Pancreas (tissue), 10 donors: ENCODE measurements at regions not wholly inside any gene's neighbourhood (a gene's known extent, or its start where the extent isn't known, plus 50 kb on each side); places are given as distances from the start of the nearest gene placed in this dataset.

Experiments
- ATAC-seq, 4 donors: fragments of 200-7000 bp; cut with Tn5 transposase; one replicate each; pipeline versions ENCODE4 v1.8.0 to v1.9.1; 2020; ENCODE audit warnings: mild to moderate bottlenecking in 4 of 4, moderate library complexity in 4 of 4
- DNase-seq, 6 donors: peaks; one replicate each; pipeline ENCODE4 v3.0.0-alpha.2; 2020
- FAIRE-seq: peaks from 2 replicates; lab custom pipeline; 2012; peaks lifted over from hg19 to GRCh38; lab: Jason Lieb, UNC
- H3K27ac ChIP-seq, 4 donors: fragments of 200-600 bp; sonication (generic); 1 replicate in 3 of 4; 2 replicates in 1 of 4; pipeline versions ENCODE4 v1.5.0 to v1.8.0; 2020
- H3K27me3 ChIP-seq, 4 donors: fragments of 200-600 bp; one replicate each; pipeline ENCODE4 v1.8.0; 2021
- H3K36me3 ChIP-seq, 3 donors: fragments of 200-600 bp; sonication (generic) in 1 of 3; one replicate each; pipeline versions ENCODE4 v1.5.0 to v1.8.0; 2020 to 2021
- H3K4me1 ChIP-seq, 3 donors: fragments of 200-600 bp; one replicate each; pipeline ENCODE4 v1.8.0; 2021
- H3K4me3 ChIP-seq, 4 donors: fragments of 200-600 bp; sonication (generic) in 2 of 4; one replicate each; pipeline versions ENCODE4 v1.5.0 to v1.8.0; 2020 to 2021
- H3K9me3 ChIP-seq, 4 donors: fragments of 200-600 bp; one replicate each; pipeline ENCODE4 v1.8.0; 2021
- CTCF ChIP-seq, 4 donors: fragments of 200-600 bp; sonication (generic) in 3 of 4; IDR thresholded peaks; one replicate each; pipeline versions ENCODE4 v1.5.0 to v1.8.0; 2021; ENCODE audit warnings: antibody characterized with exemption in 4 of 4
- WGBS, 2 donors: extraction: QIAGEN DNeasy Blood & Tissue Kit; methylation state at CpG; one replicate each; pipeline ENCODE4 v1.1.7; 2013; 5-methylcytosine and 5-hydroxymethylcytosine counted together
- intact Hi-C, 3 donors: fragments of 100-400 bp; cut with DNase I; formaldehyde crosslinking; loops; one replicate each; pipeline versions ENCODE4 v1.11.1 to v1.14.2; 2022
- donor health status: healthy with polysubstance abuse.
- donor health status: DM: no; HTN: no; CAD: no; lungs with moderate emphysema.
- donor health status: DM: no; HTN: no; CAD: no.
- donor health status: control.
- donor health status: control.
- donor health status: Bipolar disorder and iron deficiency.
- donor health status: DM: yes; HTN: yes; CAD: no.
- donor health status: DM: no; HTN: no; CAD: no.
- donor health status: DM: no; HTN: no; CAD: no.
- donor health status: DM: yes; HTN: yes; CAD: no.

GRCh38 chr4:187166886-187167512 is 443.3 kb upstream of the FAT1 start:
- 87 to 89% methylated on average over 7 of the region's 7 CpGs for WGBS, 2 donors
- ATAC-seq = no peak
- no peak for TF ChIP-seq CTCF (IDR thresholded peaks at IDR 0.05)
- Histone ChIP-seq H3K9me3 (no peaks in the 10 kb centered on the region), H3K4me1 (no peaks in the 10 kb centered on the region), H3K27me3 (no peaks in the 10 kb centered on the region), H3K36me3 (no peaks in the 10 kb centered on the region), H3K4me3 (no peak overlapping the region), H3K27ac (no peak overlapping the region)
- FAIRE-seq = no peak
- intact Hi-C loops = no loop called here
- DNase-seq = no peak

- Histone ChIP-seq H3K36me3 (no peaks in the 10 kb centered on the region), H3K4me1 (no peaks in the 10 kb centered on the region), H3K9me3 (no peaks in the 10 kb centered on the region), H3K27me3 (no peaks in the 10 kb centered on the region), H3K4me3 (no peak overlapping the region), H3K27ac (no peak overlapping the region)
- FAIRE-seq = no peak
- intact Hi-C loops = no loop called here
- DNase-seq = no peak
- WGBS, 2 donors = 73 to 77% methylated on average over 12 of the region's 12 CpGs
- no peak for ATAC-seq
- no peak for TF ChIP-seq CTCF (IDR thresholded peaks at IDR 0.05)
Observed at GRCh38 chr4:187171706-187172339, 448.2 kb upstream of the FAT1 start.

GRCh38 chr4:187172340-187172761 is 448.7 kb upstream of the FAT1 start:
- H3K36me3 ChIP-seq = no peaks in the 10 kb centered on the region
- TF ChIP-seq CTCF (IDR thresholded peaks at IDR 0.05) = no peak
- FAIRE-seq (no peak), ATAC-seq (no peak), DNase-seq (no peak)
- H3K9me3 ChIP-seq = no peaks in the 10 kb centered on the region
- intact Hi-C loops = no loop called here
- H3K27ac ChIP-seq = no peak overlapping the region
- 64 to 67% methylated on average over 7 of the region's 7 CpGs for WGBS, 2 donors
- H3K4me3 ChIP-seq = no peak overlapping the region
- no peaks in the 10 kb centered on the region for H3K4me1 ChIP-seq
- no peaks in the 10 kb centered on the region for H3K27me3 ChIP-seq

- no peaks in the 10 kb centered on the region for H3K36me3 ChIP-seq
- FAIRE-seq (no peak), DNase-seq (no peak), ATAC-seq (no peak)
- H3K27ac ChIP-seq = no peak overlapping the region
- intact Hi-C loops = no loop called here
- WGBS, 2 donors = 73 to 87% methylated on average over 8 of the region's 8 CpGs
- no peak overlapping the region for H3K4me3 ChIP-seq
- no peaks in the 10 kb centered on the region for H3K27me3 ChIP-seq
- H3K9me3 ChIP-seq = no peaks in the 10 kb centered on the region
- no peak for TF ChIP-seq CTCF (IDR thresholded peaks at IDR 0.05)
- H3K4me1 ChIP-seq = no peaks in the 10 kb centered on the region
Observed at GRCh38 chr4:187174749-187175148, 451.1 kb upstream of the FAT1 start.

- Histone ChIP-seq H3K27ac (no peak overlapping the region), H3K36me3 (no peaks in the 10 kb centered on the region), H3K9me3 (no peaks in the 10 kb centered on the region), H3K4me3 (no peak overlapping the region), H3K4me1 (no peaks in the 10 kb centered on the region), H3K27me3 (no peaks in the 10 kb centered on the region)
- FAIRE-seq = no peak
- no peak for DNase-seq
- intact Hi-C loops = no loop called here
- WGBS, 2 donors = 74 to 79% methylated on average over 5 of the region's 5 CpGs
- no peak for TF ChIP-seq CTCF (IDR thresholded peaks at IDR 0.05)
- ATAC-seq = no peak
Observed at GRCh38 chr4:187175197-187175596, 451.5 kb upstream of the FAT1 start.
